Karpas-422 (cell line): ENCODE measurements at regions not wholly inside any gene's neighbourhood (a gene's known extent, or its start where the extent isn't known, plus 50 kb on each side); places are given as distances from the start of the nearest gene placed in this dataset.
A peak's percentile ranks its signal among the peaks of the same experiment; 100 is the strongest.

Source experiments
- DNase-seq: peaks from one replicate; pipeline ENCODE4 v3.0.0-alpha.2; 2015
- H2AFZ ChIP-seq: fragments of 200-600 bp; sonication (generic); 2 replicates; pipeline ENCODE4 v1.6.1; 2014; ENCODE audit warnings: antibody characterized with exemption, low read length, mixed read lengths
- H3K27ac ChIP-seq: fragments of 200-600 bp; sonication (generic); 2 replicates; pipeline ENCODE4 v1.5.1; 2014; ENCODE audit warnings: mild to moderate bottlenecking, low read length, moderate library complexity
- H3K27me3 ChIP-seq: fragments of 200-600 bp; sonication (generic); 2 replicates; pipeline ENCODE4 v1.6.1; 2014; ENCODE audit warnings: low read length, mixed read lengths
- H3K36me3 ChIP-seq: fragments of 200-600 bp; sonication (generic); 2 replicates; pipeline ENCODE4 v1.6.1; 2014; ENCODE audit warnings: low read length, mixed read lengths; ENCODE audit not compliant: insufficient read depth
- H3K4me1 ChIP-seq: fragments of 200-600 bp; sonication (generic); 2 replicates; pipeline ENCODE4 v1.6.1; 2014; ENCODE audit warnings: mild to moderate bottlenecking, low read length, mixed read lengths
- H3K4me2 ChIP-seq: fragments of 200-600 bp; sonication (generic); 2 replicates; pipeline ENCODE4 v1.6.1; 2014; ENCODE audit warnings: low read length, low read depth, mild to moderate bottlenecking; ENCODE audit not compliant: poor library complexity, severe bottlenecking
- H3K4me3 ChIP-seq: fragments of 200-600 bp; sonication (generic); 2 replicates; pipeline ENCODE4 v1.5.1; 2014; ENCODE audit warnings: mild to moderate bottlenecking, antibody characterized with exemption, low read length, mixed read lengths
- H3K79me2 ChIP-seq: fragments of 200-600 bp; sonication (generic); 2 replicates; pipeline ENCODE4 v1.6.1; 2014; ENCODE audit warnings: mild to moderate bottlenecking, low read length, mixed read lengths
- H3K9ac ChIP-seq: fragments of 200-600 bp; sonication (generic); 2 replicates; pipeline ENCODE4 v1.6.0; 2014; ENCODE audit warnings: low read length
- H3K9me2 ChIP-seq: fragments of 200-600 bp; sonication (generic), shearing (Covaris generic); replicated peaks from 2 replicates; pipeline ENCODE4 v1.6.0; 2014; ENCODE audit warnings: mild to moderate bottlenecking, low read length, moderate library complexity; ENCODE audit not compliant: insufficient read depth
- H3K9me3 ChIP-seq: fragments of 300-700, 200-600 bp; sonication (generic); 2 replicates; pipeline ENCODE4 v1.6.1; 2014; ENCODE audit warnings: low read length, mixed read lengths
- H4K20me1 ChIP-seq: fragments of 200-600 bp; sonication (generic); 2 replicates; pipeline ENCODE4 v1.6.1; 2014; ENCODE audit warnings: mild to moderate bottlenecking, antibody characterized with exemption, low read length, low read depth; ENCODE audit not compliant: insufficient read depth

GRCh38 chr2:125526093-125526492 is 1129.9 kb upstream of the GYPC start:
- Histone ChIP-seq H3K9ac (no peak overlapping the region), H3K4me1 (no peaks in the 10 kb centered on the region), H3K27ac (no peak overlapping the region), H2AFZ (no peak overlapping the region), H3K9me2 (no peaks in the 10 kb centered on the region), H3K79me2 (no peaks in the 10 kb centered on the region), H4K20me1 (no peaks in the 10 kb centered on the region), H3K4me2 (no peak overlapping the region), H3K9me3 (no peaks in the 10 kb centered on the region), H3K36me3 (no peaks in the 10 kb centered on the region), H3K4me3 (no peak overlapping the region), H3K27me3 (no peaks in the 10 kb centered on the region)
- DNase-seq, result no peak

- Histone ChIP-seq H2AFZ (no peak overlapping the region), H3K9me3 (no peaks in the 10 kb centered on the region), H3K9me2 (no peaks in the 10 kb centered on the region), H3K36me3 (no peaks in the 10 kb centered on the region), H3K9ac (no peak overlapping the region), H4K20me1 (no peaks in the 10 kb centered on the region), H3K4me3 (no peak overlapping the region), H3K4me2 (no peak overlapping the region), H3K27ac (no peak overlapping the region), H3K27me3 (no peaks in the 10 kb centered on the region), H3K79me2 (no peaks in the 10 kb centered on the region), H3K4me1 (no peaks in the 10 kb centered on the region)
- DNase-seq, result no peak
Measured at GRCh38 chr2:125535089-125535488, 1120.9 kb upstream of the GYPC start.

- no peak for DNase-seq
Measured at GRCh38 chr2:125543968-125544514, 1111.9 kb upstream of the GYPC start.

GRCh38 chr2:125553768-125554167 is 1102.2 kb upstream of the GYPC start:
- Histone ChIP-seq H3K36me3 (no peaks in the 10 kb centered on the region), H3K4me1 (no peaks in the 10 kb centered on the region), H3K9me2 (no peaks in the 10 kb centered on the region), H3K9me3 (no peaks in the 10 kb centered on the region), H3K4me2 (no peak overlapping the region), H4K20me1 (no peaks in the 10 kb centered on the region), H3K27ac (no peak overlapping the region), H2AFZ (no peak overlapping the region), H3K27me3 (no peaks in the 10 kb centered on the region), H3K9ac (no peak overlapping the region), H3K4me3 (no peak overlapping the region), H3K79me2 (no peaks in the 10 kb centered on the region)
- no peak for DNase-seq

More at GRCh38 chr2:125543968-125544514, 1111.9 kb upstream of the GYPC start:
- no peaks in the 10 kb centered on the region for H3K36me3 ChIP-seq
- H3K9ac ChIP-seq, result no peak overlapping the region
- no peak overlapping the region for H3K27ac ChIP-seq
- no peaks in the 10 kb centered on the region for H3K9me3 ChIP-seq
- no peaks in the 10 kb centered on the region; the same call in 1 of the 2 replicates for H3K9me2 ChIP-seq
- no peaks in the 10 kb centered on the region for H3K27me3 ChIP-seq
- no peak overlapping the region for H2AFZ ChIP-seq
- peaks cover 5% of the 10 kb centered on the region; the same call in 1 of the 2 replicates for H3K4me1 ChIP-seq
- no peak overlapping the region for H3K4me2 ChIP-seq
- no peaks in the 10 kb centered on the region for H4K20me1 ChIP-seq
- no peaks in the 10 kb centered on the region for H3K79me2 ChIP-seq
- H3K4me3 ChIP-seq, result no peak overlapping the region

- no peak overlapping the region for H3K4me2 ChIP-seq
- no peak overlapping the region for H2AFZ ChIP-seq
- no peaks in the 10 kb centered on the region for H4K20me1 ChIP-seq
- H3K4me1 ChIP-seq, result no peaks in the 10 kb centered on the region
- no peaks in the 10 kb centered on the region for H3K9me2 ChIP-seq
- no peaks in the 10 kb centered on the region for H3K27me3 ChIP-seq
- no peak overlapping the region for H3K9ac ChIP-seq
- no peak overlapping the region for H3K4me3 ChIP-seq
- H3K9me3 ChIP-seq, result no peaks in the 10 kb centered on the region
- H3K79me2 ChIP-seq, result no peaks in the 10 kb centered on the region
- no peaks in the 10 kb centered on the region for H3K36me3 ChIP-seq
- H3K27ac ChIP-seq, result no peak overlapping the region
- DNase-seq, result no peak
Measured at GRCh38 chr2:125554956-125555355, 1101.0 kb upstream of the GYPC start.

- no peaks in the 10 kb centered on the region for H4K20me1 ChIP-seq
Measured at GRCh38 chr2:125559186-125559585, 1096.8 kb upstream of the GYPC start.

GRCh38 chr2:125560855-125561254 is 1095.1 kb upstream of the GYPC start:
- Histone ChIP-seq H3K27me3 (no peaks in the 10 kb centered on the region), H3K9ac (no peak overlapping the region)

More at GRCh38 chr2:125559186-125559585, 1096.8 kb upstream of the GYPC start:
- Histone ChIP-seq H3K4me2 (no peak overlapping the region), H3K4me3 (no peak overlapping the region), H2AFZ (no peak overlapping the region), H3K36me3 (no peaks in the 10 kb centered on the region), H3K9me2 (no peaks in the 10 kb centered on the region), H3K9ac (no peak overlapping the region), H3K27me3 (no peaks in the 10 kb centered on the region), H3K4me1 (no peaks in the 10 kb centered on the region), H3K27ac (no peak overlapping the region), H3K9me3 (no peaks in the 10 kb centered on the region), H3K79me2 (no peaks in the 10 kb centered on the region)
- peak; percentile 33 for DNase-seq

GRCh38 chr2:125561302-125561701 is 1094.7 kb upstream of the GYPC start:
- H3K27ac ChIP-seq, result no peak overlapping the region
- H3K4me1 ChIP-seq, result no peaks in the 10 kb centered on the region
- 0 out of 2 replicates have a peak, but pooled peaks cover 6% of the 10 kb centered on the region for H3K9me2 ChIP-seq
- H3K36me3 ChIP-seq, result no peaks in the 10 kb centered on the region
- H4K20me1 ChIP-seq, result no peaks in the 10 kb centered on the region
- no peak overlapping the region for H3K4me2 ChIP-seq
- no peaks in the 10 kb centered on the region for H3K79me2 ChIP-seq
- no peaks in the 10 kb centered on the region for H3K27me3 ChIP-seq
- no peak overlapping the region for H2AFZ ChIP-seq
- H3K4me3 ChIP-seq, result no peak overlapping the region
- H3K9ac ChIP-seq, result no peak overlapping the region
- DNase-seq, result peak; percentile 35
- no peaks in the 10 kb centered on the region for H3K9me3 ChIP-seq

More at GRCh38 chr2:125560855-125561254, 1095.1 kb upstream of the GYPC start:
- Histone ChIP-seq H2AFZ (no peak overlapping the region), H3K27ac (no peak overlapping the region), H3K4me1 (no peaks in the 10 kb centered on the region), H3K9me3 (no peaks in the 10 kb centered on the region), H3K4me2 (no peak overlapping the region), H3K36me3 (no peaks in the 10 kb centered on the region), H3K79me2 (no peaks in the 10 kb centered on the region), H3K4me3 (no peak overlapping the region), H3K9me2 (0 out of 2 replicates have a peak, but pooled peaks cover 4% of the 10 kb centered on the region), H4K20me1 (no peaks in the 10 kb centered on the region)
- DNase-seq, result no peak
